Iris pigment epithelial cell (primary cell): ENCODE measurements at regions not wholly inside any gene's neighbourhood (a gene's known extent, or its start where the extent isn't known, plus 50 kb on each side); places are given as distances from the start of the nearest gene placed in this dataset.
"Not testable (repeated sequence)": the region's sequence is repeated elsewhere in the genome, so short reads cannot be mapped to it uniquely, and the experiment has no call there.

Experiments used
- DNase-seq: peaks from one replicate; pipeline ENCODE4 v3.0.0-alpha.2; 2011; ENCODE audit warnings: low read depth

DNA sequence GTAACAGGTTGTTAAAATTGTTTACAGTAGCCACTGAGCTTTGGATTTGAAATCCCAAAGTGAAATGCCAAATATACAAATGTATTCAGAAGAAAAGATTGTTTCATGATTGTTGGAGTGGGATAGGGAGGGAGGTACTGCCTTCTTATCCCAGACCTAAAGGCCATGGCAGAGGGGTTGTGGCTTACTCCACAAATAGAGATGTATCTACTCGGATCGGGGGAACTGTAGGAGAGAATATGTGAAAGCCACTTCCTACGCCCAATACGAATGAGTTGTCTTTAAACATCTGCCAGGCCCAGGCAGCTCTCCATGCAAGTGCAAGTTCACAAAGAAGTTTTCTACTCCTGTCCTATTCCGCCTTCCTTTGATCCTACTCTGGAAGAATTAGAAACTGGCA is 150.2 kb upstream of the PRSS12 start:
- DNase-seq, result not testable (repeated sequence)

DNA sequence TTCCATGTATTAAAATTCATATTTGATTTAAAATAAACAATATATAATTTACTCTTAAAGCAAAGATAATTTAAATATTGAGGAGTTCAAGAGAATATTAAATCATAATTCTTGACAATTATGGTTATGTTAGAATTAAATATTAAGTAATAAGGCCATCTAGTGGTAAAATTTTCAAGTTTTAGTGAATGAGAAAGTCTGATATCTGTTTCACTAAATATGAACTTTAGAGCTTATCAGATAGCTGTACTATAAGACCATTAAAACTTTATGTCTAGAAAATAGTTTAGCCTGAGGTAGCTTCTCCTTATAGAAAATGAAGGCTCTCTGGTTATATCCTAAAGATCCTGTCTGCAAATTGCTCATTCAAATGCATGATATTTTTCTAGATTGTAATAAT is 152.1 kb upstream of the PRSS12 start:
- peak; percentile 7 for DNase-seq

DNA sequence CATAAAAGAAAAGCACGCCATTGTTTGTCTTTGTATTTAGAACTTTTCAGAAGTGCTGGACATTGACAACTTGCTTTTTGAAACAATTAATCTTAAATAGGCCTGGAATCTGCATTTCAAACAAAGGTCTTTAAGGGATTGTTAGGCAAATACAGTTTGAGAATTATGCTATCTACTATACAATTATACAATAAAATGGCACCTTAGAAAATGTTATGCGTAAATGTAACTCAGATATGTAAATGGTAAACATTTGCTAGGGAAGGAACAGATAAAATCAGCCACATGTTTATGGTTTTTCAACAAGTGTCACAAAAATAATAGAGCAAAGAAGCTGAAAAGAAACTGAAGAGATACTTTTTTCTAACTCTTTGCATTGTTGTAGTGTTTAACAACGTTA is 152.7 kb upstream of the PRSS12 start:
- DNase-seq, result not testable (repeated sequence)

DNA sequence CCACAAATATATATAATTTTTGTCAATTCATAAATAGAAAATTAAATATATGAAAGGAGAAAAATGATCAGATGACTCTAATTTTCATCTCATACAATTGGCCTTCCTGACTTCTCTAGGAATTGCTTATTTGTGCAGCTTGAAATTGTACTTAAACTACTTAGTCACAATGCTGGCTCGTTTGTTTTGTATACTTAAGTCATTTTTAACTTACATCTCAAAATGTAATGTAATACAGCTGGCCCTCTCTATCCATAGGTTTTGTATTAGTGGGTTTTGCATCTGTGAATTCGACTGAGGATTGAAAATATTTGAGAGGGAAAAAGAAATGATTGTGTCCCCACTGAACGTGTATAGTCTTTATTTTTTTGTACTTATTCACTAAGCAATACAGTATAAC is 160.1 kb upstream of the PRSS12 start:
- DNase-seq, result not testable (repeated sequence)

- not testable (repeated sequence) for DNase-seq
These were observed 161.5 kb upstream of the PRSS12 start for GRCh38 chr4:118514332-118514731.

DNA sequence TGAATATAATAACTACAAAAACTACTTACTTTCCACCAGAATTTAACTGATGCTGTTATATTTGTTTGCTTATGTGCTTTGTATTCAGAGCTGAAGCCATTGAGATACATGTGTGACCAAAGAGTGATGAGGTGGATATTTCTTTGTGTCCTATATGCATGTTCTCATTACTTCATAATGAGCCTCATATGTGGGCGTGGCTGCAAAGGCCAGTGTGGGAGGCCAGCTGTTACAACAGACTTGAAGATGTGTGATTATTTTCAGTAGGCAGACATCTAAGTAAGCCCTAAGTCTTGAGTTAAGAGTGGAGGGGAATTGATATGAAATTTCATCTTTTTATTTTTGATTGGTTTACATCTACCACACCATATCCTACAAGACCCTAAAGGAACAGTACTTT is 163.3 kb upstream of the PRSS12 start:
- peak; percentile 24 for DNase-seq

DNA sequence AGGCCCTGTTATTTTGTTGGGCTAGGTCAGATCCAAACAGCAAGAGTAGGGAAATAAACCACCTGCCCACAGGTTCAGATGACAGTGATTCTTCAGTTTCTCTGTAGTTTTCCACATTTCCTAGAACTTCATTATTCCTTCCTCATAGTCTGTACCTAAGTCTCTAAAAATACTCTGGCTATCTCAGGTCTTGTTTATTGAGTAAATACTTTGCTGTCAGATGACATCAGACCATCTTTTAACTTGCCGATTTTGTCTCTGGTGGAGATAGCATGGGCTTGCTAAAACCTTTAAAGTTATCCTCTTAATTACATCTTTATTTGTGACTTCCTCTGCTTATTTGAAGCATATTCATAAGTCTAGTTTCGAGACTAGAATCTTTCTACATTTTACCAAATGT is 155.1 kb upstream of the METTL14 start:
- not testable (repeated sequence) for DNase-seq

DNA sequence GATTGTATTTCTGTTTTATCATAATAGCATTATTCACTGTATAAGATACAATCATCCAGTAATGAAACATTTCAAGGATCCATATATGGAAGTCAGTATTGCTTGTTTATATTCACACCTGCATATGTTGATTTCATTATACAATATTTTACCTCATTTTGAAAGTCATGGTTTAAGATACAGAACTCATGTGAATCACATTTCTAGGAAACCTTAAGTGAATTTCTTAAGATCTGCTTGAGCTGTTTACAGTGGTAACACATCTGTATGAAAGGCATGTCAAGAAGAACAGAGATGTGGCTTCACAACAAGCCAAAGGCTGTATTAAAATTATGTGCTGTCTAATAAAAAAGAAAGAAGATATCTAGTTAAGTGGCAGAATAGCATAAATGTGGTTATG is 153.2 kb upstream of the METTL14 start:
- not testable (repeated sequence) for DNase-seq

GRCh38 chr4:118535788-118536187 is 149.4 kb upstream of the METTL14 start:
- DNase-seq, result not testable (repeated sequence)

GRCh38 chr4:118539412-118540077 is 145.6 kb upstream of the METTL14 start:
- DNase-seq, result peak; percentile 43

DNA sequence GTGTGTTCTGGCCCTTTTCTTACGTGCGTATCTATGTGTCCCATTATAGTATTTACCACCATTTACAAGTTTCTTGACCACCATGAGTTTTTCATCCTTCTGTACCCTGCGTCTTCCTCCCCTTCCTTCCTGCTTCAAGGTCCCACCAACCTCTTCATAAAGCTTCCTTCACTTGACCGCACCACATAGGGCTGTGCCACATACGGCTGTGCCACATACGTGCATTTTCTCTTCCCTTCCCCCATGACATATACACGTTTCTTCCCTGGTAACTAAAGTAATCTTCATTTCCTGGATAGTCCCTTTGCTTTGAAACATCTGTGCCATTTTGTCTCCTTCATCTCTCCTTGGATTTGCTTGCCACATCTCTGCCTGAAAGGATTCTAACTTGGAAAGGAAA is 128.6 kb upstream of the METTL14 start:
- not testable (repeated sequence) for DNase-seq

DNA sequence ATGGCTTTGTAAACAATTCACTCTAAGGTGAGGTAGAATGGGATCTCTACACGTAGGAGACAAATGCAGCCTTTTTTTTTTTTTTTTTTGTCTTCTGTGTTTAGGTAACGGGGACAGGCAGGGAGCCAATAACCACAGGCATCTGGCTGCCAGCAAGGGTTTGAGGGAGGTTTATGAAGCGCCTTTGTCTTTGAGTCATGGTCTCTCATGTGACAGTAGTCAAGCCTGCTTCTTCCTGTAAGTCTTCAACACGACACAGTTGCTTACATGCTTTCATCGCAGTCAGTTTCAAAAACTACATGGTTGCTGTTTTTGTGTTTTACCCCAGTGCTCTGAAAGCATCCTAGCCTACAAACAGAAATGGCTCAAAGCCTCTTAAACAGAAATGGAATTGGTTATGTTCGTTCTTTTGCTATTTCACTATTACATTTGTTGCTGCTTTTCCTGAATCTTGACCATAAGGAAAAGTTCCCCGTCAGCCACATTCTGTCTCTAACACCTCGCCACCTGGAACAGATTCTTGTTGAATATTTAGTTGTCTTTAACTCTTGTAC is 127.8 kb upstream of the METTL14 start:
- DNase-seq, result peak; percentile 76

DNA sequence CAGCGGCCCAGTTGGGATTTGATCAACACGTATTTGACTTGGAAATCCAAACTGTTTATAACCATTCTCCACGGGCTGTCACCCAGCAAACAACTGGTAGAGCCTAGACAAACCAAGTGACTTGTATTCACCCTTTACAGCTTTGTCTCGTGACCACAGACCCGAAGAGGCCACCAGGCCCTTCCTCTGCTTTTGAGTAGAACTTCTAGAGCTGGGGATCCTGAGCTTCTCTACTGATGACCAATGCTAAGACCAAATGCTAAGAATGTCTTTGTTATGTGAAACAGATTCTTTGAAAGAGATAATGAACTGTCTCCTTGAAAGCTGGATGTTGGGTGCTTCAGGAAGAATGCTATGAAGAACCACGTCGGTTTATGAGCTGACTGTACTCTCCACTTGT is 127.0 kb upstream of the METTL14 start:
- DNase-seq, result not testable (repeated sequence)

GRCh38 chr4:118561559-118561958 is 123.6 kb upstream of the METTL14 start:
- DNase-seq, result not testable (repeated sequence)

DNA sequence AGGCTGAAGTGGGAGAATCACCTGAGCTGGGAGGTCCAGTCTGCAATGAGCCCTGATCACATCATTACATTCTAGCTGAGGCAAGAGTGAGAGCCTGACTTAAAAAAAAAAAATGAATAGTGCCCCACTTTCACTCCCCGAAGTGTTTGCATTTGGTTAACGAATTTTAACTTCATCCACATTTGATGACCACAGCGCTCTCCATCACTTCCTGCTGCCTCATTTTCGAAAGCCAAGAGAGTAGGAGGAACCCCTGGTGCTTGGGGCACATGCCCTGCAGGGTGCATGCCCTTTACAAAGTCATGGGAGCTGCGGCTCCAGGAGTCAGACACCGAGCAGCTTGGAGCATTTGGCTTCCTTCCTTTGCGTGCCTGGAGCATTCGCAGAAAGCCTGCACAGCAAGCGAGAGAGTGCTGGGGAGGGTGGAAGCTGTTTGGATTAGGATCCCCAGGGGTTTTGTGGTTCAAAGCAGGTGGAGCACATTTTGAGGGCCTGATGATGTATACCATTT is 119.1 kb upstream of the METTL14 start:
- DNase-seq, result peak; percentile 17

- not testable (repeated sequence) for DNase-seq
These were observed 112.2 kb upstream of the METTL14 start for GRCh38 chr4:118572991-118573390.

DNA sequence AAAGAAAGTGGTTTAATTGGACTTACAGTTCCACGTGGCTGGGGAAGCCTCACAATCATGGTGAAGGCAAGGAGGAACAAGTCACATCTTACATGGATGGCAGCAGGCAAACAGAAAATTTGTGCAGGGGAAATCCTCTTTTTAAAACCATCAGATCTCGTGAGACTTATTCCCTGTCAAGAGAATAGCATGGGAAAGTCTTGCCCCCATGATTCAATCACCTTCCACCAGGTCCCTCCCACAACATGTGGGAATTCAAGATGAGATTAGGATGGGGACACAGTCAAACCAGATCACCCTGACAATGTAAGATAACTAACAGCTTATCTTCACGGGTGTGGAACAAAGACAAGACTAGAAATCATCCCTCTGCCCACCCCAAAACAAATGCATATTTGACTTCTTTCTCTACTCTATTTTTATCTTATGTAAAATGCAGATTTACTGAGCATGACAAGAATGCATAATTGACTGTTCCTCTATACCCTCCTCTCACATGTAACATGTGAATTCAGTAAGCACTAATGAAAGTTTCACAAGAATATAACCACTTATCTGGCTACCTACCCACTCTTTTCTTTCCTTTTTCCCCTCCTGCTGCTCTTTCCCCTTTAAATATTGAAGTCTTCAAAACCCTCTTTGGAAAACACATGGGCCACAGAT is 110.8 kb upstream of the METTL14 start:
- not testable (repeated sequence) for DNase-seq

- DNase-seq, result peak; percentile 42
These were observed 110.1 kb upstream of the METTL14 start for GRCh38 chr4:118575057-118575456.

DNA sequence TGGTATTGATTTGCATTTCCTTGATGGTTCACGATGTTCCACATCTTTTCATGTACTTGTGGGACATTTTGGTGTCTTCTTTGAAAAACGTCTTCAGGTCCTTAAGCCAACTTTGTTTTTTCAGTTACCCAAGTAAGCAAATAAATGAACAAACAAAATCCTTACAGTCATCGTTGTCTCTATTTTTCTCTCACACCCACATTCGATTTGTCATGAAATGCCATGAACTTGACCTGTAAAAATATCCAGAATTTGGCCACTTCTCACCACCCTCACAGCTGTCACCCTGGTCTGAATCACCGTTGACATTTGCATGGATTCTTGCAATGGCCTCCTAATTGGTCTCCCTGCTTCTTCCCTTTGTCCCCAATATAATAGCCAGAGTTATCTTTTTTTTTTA is 109.5 kb upstream of the METTL14 start:
- DNase-seq, result not testable (repeated sequence)

- DNase-seq, result not testable (repeated sequence)
These were observed 108.4 kb upstream of the METTL14 start for GRCh38 chr4:118576709-118577219.

DNA sequence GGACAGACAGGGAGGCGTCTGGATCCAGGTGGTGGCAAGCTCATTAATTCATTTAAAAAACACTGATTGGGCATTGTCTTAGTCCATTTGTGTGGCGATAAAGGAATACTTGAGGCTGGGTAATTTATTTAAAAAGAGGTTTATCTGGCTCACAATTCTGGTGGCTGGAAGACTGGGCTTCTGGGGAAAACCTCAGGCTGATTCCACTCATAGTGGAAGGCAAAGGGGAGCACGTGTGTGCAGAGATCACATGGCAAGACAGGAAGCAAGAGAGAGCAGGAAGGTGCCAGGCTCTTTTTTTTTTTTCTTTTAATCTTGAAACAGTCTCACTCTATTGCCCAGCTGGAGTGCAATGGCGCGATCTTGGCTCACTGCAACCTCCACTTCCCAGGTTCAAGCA is 100.2 kb upstream of the METTL14 start:
- no peak for DNase-seq

GRCh38 chr4:118586357-118586790 is 98.8 kb upstream of the METTL14 start:
- DNase-seq, result no peak
